HG03280 (cell line): ENCODE measurements at regions not wholly inside any gene's neighbourhood (a gene's known extent, or its start where the extent isn't known, plus 50 kb on each side); places are given as distances from the start of the nearest gene placed in this dataset.

ENCODE experiments used
- ATAC-seq: cut with Tn5 transposase; IDR thresholded peaks from one replicate; pipeline ENCODE4 v1.9.1; 2021; ENCODE audit warnings: mild to moderate bottlenecking, moderate library complexity; ENCODE audit not compliant: unreplicated experiment

DNA sequence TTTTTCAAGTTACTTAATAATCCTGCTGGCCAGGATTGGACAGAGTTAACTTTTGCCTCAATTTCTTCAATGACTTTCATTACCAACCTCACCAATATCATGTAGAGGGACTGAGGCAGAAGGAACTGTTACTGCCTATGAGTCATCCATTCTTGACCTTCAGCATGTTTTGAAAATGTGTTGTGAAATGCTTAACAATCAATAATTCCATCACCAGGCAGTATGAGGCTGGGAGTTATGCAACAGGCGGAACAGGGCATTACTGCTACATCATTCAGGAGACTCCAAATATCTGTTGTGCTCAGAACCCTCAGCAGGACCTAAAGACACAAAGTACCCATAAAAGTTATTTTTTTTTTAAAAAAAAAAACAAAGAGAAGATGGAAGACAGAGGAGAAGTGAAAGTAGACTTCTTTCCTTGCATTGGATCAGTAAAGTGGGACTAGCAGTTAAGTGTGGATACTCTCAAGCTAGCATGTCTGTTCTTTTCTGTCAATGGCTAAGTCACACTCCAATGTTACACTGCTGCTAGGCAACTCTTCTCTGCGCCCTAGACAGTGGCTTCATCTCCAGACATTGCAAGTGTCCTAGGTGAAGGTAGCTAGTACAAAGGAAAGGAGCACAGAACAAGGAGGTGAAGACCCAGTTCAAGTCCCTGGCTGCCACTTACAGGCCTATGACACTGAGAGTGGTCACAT, 184.9 kb upstream of the LPP start:
- ATAC-seq: no peak

DNA sequence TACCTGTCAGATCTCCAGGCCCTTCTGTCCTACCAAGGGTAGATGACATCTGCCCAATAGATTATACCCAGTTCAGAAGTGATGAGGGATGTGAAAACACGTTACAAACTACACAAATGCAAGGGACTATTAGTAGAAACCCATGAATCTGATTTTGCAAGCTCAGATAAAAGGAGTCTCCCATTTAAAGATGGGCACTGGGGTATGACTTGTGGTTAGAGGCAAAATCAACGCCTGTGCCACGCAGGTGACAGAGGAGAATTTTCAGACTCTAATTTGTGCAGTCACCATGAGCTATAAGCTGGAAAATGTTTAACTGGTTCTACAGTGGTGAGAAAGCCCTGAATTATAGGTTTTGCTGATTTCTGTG, 184.4 kb upstream of the LPP start:
- ATAC-seq: no peak

DNA sequence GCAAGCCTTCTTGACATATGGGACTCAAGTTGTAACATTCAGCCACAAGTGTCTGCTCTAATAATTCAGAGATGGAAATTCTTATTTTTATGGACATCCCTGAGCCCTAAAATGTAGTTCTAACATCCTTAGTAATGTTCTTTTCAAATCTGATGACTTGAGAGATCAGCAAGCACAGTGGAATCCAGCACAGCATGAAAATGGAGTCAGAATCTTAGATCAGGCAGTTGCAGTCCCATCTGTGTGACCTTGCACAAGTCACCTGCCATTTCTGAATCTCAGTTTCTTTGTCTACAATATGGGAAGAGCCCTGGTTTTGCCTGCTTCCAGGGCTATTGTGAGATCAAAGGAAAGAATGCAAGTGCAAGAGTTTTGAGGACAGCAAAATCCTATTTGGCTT, 183.9 kb upstream of the LPP start:
- no peak for ATAC-seq

DNA sequence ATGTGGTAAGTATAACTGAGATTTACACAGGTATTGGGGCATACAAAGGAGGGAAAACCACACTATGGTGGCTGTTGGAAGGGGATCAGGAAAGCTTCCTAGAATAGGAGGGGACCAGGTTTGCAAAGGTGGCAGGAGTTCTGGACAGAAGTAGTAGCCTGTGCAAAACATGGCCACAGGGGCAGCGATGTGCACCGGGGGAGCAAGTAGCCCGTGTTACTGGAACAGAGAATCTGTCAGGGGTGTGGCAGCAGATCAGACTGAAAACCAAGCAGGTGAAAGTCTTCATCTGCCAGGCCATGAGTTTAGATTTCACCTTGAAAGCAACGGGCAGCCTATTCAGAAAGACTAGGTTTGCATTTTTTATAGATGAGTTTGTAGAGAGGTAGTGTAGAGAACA, 182.3 kb upstream of the LPP start:
- no peak for ATAC-seq

DNA sequence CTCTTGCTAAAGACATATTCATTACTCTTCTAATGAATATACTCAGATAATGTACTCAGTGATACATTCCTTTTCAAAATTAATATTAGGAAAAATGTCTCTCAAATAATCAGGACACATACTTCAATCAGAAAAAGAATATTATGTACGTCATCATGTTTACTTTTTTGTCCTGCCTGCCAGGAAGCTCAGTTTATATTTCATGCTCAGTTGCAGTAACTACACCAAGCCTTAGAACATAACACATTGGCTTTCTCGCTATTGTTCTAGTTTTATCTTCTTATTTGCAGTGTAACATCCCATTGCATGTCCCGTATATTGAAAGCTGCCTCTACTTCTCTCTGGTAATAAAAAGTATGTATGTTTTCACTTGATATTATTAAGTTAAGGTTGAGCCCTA, 181.5 kb upstream of the LPP start:
- no peak for ATAC-seq

DNA sequence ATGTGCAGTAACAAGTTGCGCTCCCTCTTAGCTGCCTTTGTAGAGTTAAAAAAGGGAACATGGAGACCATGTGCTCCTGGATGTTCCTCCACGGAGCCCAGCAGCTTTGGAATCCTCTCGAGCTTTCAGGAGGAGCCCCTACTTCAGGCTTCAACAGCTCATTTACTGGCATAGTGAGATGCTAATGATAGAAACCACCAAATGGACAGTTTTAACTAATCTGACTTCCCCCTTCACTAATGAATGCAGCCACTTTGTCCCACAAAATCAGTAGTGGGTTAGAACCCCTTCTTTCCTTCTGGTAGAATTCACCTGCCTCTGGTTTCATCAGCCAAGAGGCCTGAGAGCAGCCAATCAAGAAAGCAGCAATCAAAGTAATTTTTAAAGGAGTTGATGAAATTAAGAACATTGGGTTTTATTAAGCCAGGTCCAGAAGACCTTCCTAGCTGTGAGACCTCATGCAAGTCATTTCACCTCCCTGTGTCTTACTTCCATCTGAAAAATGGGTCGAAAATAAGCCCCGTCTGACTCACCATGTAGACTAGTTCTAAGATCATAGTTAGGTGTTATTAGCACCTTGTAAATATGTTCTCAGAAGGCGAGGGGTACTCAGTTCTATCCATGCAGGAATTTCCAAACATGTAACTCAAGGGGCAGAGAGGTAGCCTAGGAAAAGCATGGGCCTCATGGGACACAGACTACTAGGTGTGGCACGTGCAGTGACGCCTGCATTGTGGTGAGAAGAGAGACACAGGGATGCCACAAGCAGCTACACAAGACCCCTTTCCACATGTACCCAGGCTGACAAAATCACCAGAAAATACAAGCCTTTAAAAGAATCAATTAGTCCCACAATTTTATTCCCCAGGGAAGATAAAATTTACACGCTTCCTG, 179.7 kb upstream of the LPP start:
- no peak for ATAC-seq

DNA sequence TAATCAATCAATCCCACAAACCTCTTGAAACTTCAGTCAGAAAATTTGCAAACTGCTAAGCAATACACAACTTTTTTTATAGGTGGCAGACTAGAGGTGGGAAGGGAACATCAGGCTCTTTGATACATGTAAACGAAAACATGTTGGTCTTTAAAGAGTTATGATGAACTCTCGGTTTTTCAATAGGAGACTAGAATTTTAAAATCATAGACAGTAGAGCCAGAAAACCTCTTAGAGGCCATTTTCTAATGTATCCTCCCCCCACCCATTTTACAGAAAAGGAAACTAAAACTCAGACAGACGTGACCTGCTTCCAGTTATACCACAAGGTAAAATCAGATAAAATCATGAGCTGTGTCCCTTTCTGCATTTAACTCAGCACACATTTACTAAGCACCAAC, 179.1 kb upstream of the LPP start:
- no peak for ATAC-seq

DNA sequence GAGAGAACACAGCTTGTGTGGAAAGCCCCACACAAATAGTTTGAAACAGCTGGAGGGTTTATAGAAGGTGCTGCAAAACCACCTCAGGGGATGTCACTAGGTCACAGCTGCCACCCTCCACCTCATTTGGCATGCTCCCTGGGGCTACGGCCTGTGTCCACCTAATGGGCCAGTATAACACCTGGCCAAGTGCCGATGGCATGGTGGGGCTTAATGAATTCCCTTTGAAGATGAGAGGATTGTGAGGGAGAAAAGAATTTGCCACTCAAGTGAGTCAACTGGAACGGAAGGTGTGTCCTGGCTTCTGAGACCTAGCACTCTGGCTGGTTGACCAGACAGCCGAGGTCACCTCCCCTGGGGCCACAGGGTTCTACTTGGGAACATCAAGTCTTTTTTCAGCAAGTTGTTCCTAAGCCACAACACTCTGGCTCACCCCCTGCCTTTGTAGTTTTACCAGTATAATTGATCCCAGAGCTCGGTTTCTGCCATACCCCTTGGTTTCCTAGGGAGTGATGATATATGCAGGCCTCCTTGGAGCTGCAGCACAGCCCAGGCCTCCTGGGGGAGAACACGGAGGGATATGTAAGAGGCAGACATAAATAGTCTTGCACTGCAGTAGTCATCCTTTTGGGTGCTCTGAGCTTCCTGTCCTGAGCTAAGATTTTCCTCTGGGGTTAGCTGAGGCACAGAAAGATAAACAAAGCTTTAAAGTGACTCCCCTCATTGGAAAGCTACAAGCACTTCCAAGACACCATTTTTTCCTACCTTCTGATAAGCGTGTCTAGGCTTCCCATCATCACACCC, 178.2 kb upstream of the LPP start:
- no peak for ATAC-seq

DNA sequence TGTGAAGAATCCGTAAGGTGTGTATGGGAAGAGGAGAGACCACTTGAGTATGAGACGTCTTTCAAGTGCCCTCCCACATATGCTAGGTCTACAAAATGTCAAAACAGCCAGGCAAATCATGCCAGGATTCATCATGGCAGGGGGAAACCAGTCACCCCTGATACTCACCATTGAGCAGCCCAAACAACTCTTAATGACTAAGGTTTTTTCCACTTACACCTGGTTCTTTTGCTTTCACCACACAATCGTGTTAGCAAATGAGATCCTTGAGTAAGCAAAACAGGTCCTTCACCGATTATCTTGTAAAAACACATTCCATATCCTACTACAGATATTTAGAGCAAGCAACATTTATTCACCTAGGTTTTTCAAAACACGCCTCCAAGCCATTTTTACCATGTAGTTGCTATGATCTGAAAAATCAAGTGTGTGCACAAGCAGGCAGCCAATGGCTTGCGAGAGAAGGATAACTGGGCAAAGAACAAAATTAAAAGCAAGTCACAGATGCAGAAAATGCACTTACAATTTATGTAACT, 177.5 kb upstream of the LPP start:
- no peak for ATAC-seq

DNA sequence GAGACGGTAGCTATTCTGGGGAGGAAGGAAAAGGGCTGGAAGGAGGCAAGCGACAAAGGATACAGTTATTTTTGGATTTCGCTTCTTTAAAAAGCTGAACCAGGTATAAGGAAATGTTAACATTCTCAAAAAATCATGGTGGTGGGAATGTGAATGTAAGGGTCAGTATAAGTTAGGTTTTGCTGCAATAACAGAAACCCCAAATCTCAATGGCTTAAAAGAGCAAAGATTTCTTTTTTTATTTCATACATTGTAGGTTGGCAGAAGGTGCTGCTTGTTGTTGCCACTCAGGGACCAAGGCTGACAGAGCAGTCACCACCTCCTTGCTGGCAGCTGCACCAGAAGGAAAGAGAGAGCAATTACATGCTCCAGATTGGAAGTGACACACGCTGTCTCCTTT, 176.3 kb upstream of the LPP start:
- ATAC-seq: no peak

DNA sequence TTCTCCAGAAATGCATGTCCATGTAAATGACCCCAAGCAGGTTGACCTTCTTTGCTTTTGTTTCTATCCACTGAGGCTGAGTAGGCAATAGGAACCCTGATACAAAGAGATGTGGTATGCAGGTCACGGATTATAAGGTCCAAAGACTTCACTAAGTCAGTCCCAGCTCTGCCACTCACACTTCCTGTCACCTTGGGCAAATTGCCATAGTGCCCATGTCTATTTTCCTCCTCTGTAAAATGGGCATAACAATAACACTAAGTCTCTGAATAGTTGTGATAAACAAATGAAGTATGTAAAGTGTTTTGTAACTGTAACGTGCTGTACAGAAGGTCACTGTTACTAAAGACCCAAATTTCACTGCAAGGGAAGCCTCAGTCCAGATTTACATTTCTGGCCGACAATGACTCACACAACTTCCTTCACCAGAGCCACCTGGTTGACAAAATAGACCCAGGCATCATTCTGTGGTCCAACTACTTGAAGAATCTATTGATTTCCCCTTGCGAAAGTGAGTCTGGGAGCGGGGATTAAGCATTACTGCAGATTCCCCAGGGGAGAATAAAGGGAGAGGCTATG, 175.4 kb upstream of the LPP start:
- no peak for ATAC-seq

DNA sequence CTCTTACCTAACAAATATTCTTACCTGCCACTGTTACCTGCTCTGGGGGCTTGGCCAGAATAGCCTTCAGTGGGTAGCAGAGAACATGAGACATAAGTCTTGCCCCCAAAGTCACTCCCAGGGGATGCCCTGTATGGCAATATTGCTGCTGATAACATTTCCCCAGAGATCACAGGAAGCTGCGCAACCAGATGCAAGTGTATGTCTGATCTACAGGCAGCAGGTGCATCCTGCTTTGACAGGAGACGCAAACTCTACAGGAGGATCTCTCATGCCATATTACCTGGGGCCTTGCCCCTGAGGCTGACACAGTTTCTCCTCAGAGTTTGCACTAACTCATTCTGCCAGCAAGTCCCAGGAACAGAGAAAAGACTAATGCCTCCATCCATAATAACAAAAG, 174.4 kb upstream of the LPP start:
- ATAC-seq: no peak

DNA sequence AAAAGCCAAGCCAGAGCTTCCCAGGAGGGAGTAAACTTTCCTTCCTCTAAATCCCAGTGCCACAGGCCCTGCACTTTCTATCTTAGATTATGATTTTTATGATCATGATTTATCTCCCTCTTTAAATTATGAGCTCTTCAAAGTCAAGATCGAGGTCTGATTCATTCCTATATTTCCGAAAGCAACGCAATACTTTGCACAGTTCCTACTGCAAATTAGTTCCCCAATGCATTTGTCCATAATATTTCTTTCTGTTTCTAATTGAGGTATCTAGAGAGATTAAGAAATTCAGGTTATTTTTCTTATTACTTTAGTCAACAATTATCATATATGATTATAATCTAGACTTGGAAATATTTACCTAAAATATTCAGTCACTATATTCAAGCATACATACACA, 173.1 kb upstream of the LPP start:
- ATAC-seq: no peak

DNA sequence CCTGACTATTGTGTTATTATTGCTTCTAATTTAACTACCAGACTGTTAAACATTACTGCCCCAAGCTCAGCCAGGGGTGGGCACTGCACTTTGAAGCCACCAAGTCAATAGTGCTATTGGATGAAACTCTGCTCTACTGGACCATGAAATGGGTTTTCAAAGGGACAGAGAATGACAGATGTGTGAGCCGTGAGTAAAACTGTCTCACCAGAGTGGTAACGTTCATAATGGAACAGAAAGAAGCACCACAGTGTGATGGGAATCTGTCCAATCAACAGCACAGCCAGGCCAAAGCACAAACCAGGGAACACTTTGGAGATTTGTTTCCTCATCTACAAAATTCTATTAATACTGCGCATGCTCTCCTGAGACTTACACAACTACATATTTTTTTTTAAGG, 171.8 kb upstream of the LPP start:
- no peak for ATAC-seq

DNA sequence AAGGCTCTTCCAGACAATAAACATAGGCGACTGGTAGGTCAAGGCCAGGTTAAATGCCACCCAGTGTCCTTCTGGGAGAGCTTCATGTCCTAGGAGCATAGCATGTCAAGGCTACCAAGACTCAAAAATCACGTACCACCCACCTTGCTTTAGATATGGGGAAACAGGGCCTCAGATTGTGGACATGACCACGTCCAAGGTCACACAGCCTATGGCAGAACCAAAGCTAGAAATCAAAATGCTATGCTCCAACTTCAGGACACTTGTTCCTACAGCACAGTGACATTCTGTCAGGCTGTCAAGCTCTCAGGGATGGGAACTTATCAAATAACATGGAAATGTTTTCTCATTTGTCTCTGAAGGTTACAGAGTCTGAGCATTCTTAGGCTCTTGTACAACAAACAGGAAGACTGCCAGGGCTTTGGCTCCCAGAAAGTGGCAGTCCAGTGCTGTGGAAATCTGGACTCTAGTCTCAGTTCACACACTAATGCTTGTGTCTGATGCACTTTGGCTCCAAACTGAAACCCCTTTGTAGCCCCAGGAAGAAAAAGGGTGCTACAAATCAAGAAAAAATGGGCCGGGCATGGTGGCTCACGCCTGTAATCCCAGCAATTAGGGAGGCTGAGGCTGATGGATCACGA, 170.4 kb upstream of the LPP start:
- no peak for ATAC-seq

DNA sequence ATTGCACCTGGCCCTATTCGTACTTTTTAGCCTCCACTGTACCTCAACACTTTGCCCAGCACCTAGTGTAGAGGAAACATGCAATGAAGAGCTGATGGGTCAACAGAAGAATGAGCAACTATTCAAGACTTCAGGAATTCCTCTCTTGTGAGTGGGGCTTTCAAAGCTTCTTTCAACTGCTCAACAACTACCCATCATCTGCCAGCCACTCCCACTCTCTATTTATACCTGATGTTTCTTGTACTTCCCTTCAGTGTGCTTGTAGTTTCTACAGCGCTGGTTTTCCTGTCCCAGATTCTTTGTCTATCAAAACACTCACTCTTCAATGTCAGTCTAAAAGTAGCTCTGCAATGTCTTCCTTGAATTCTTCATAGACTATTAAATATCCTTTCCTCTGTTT, 168.3 kb upstream of the LPP start:
- ATAC-seq: no peak

DNA sequence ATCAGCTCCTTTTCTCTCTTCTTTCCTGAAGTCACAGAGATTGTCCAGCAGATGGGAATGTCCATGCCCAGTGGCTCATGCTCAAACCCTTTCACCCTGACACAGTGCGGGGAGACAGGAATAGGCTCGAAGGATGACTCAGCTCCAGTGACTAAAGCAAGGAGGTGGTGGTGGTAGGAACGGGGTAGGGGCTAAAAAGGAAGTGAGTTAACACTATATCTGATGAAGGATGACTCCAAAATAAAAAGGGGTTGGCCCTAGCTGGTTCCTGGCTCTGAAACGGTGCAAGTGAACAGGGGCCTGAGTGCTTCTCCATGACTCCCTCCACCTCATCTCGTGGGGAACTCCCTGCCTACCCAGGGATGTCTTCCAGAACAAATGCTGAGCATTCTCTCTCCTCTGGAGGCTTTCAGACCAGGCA, 167.4 kb upstream of the LPP start:
- no peak for ATAC-seq

DNA sequence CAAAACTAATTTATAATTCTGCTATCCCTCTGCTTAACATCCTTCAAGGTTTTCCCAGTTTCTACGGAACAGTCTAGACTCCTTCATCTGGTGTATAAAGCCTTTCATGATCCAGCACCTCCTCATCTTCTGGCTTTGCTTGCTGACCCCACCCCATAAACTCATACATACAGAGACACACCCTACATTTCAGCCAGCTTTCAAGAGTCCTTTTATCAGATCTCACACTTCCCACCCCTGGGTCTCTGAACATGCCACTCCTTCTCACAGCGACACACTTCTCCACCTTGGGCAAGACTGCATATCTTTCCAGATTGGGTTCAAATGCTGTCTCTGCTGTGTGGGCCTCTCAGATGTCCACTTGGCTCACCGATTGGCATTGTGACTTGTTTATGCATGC, 166.8 kb upstream of the LPP start:
- no peak for ATAC-seq

DNA sequence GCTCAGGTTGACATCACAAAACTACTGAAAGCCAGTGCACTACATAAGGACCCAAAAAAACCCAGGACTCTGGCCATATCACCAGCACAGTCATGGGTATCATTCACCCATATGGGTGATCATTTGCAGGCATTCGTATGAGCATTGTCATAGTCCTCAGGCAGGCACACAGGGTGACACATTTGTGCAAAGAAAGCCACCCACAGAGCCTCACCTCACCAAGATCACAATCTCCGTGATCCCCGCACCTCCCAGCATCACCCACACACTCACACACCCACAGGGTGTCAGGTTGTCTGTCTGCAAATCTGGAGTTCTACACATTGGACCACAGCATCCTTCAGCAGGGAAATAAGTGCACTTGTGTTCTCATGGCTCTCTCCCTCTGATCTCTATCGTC, 166.0 kb upstream of the LPP start:
- ATAC-seq: no peak

DNA sequence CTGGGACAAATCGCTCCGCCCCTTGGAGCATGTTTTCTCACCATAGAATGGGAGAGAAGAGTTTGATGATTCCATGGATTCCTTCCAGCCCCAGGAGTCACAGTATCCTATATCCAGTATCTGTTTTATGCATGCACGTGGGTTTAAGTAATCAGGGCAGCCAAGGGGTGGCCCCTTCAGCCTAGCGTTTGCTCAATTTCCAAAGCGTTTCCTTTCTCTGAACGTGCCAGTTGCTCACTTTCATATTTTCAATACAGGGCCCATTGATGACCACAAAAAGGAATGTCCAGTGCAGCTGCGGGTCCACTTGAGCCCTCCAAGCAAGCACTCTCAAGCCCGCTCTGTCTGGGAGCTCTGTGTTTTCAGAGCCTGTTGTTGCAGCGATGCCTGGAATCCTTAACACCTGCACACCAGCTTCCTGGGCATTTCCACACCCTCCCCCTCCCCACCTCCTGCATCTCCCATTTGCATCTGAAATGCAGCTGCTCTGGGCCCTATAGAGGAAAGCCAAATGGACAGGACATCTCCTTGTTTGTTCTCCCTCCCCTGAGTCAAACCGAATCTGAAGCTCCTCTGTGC, 164.3 kb upstream of the LPP start:
- ATAC-seq: no peak
